H1 (cell line): ENCODE measurements at regions not wholly inside any gene's neighbourhood (a gene's known extent, or its start where the extent isn't known, plus 50 kb on each side); places are given as distances from the start of the nearest gene placed in this dataset.

Experiments used
- CTCF ChIA-PET: fragments of 300-600 bp; sonication (Branson Sonifier 250); formaldehyde crosslinking; loops from one replicate; lab custom pipeline; 2021; ENCODE audit not compliant: partially characterized antibody; lab: Charles Lee
- POLR2A ChIA-PET: fragments of 300-600 bp; sonication (Branson Sonifier 250); formaldehyde crosslinking; loops from one replicate; lab custom pipeline; 2021; ENCODE audit warnings: inconsistent platforms; ENCODE audit not compliant: partially characterized antibody; lab: Charles Lee
- DNase-seq, 2 experiments: peaks; one replicate each; pipeline versions ENCODE4 v3.0.0 to v3.0.0-alpha.2; 2010 to 2022; ENCODE audit warnings: low spot score in 2 of 2, low read depth in 1 of 2, mixed read lengths in 1 of 2
- FAIRE-seq: peaks from 2 replicates; lab custom pipeline; 2011; peaks lifted over from hg19 to GRCh38; lab: Jason Lieb, UNC
- H2AFZ ChIP-seq: 2 replicates; pipeline ENCODE4 v1.8.1; 2012; ENCODE audit warnings: low read length, inconsistent platforms
- H2AK5ac ChIP-seq: 2 replicates; pipeline ENCODE4 v1.6.1; 2013; ENCODE audit warnings: low read depth, low read length
- H2BK120ac ChIP-seq: replicated peaks from 2 replicates; pipeline ENCODE3; 2013; ENCODE audit warnings: low read depth, low read length, inconsistent platforms
- H2BK12ac ChIP-seq: 2 replicates; pipeline ENCODE4 v1.6.1; 2013; ENCODE audit warnings: low read depth, low read length
- H2BK15ac ChIP-seq: 2 replicates; pipeline ENCODE4 v1.6.1; 2013; ENCODE audit warnings: low read length
- H2BK20ac ChIP-seq: 2 replicates; pipeline ENCODE4 v1.6.1; 2013; ENCODE audit warnings: low read length
- H2BK5ac ChIP-seq: 2 replicates; pipeline ENCODE4 v1.6.1; 2013; ENCODE audit warnings: low read depth, low read length
- H3K14ac ChIP-seq: 2 replicates; pipeline ENCODE4 v1.6.1; 2013; ENCODE audit warnings: inconsistent platforms; ENCODE audit not compliant: insufficient read length
- H3K18ac ChIP-seq: 2 replicates; pipeline ENCODE4 v1.6.1; 2013; ENCODE audit warnings: low read length; ENCODE audit errors: extremely low read depth
- H3K23ac ChIP-seq: 2 replicates; pipeline ENCODE4 v1.6.1; 2013; ENCODE audit warnings: inconsistent platforms; ENCODE audit not compliant: insufficient read length
- H3K23me2 ChIP-seq: 2 replicates; pipeline ENCODE4 v1.6.1; 2013; ENCODE audit warnings: low read depth, low read length
- H3K27ac ChIP-seq: 2 replicates; pipeline ENCODE4 v1.6.1; 2011; ENCODE audit warnings: low read depth, low read length, inconsistent platforms
- H3K27me3 ChIP-seq, 4 experiments: replicated peaks in 1 of 4; 1 replicate in 1 of 4; 2 replicates in 3 of 4; pipeline versions ENCODE4 v1.6.1 to v1.8.1; 2011 to 2013; ENCODE audit warnings: low read length in 3 of 4, mild to moderate bottlenecking in 3 of 4, inconsistent platforms in 2 of 4, mixed read lengths in 2 of 4, moderate library complexity in 1 of 4; ENCODE audit not compliant: control insufficient read depth in 3 of 4, insufficient read depth in 3 of 4; ENCODE audit errors: extremely low read depth in 1 of 4
- H3K36me3 ChIP-seq, 4 experiments: 2 replicates each; pipeline versions ENCODE4 v1.6.1 to v1.8.1; 2011 to 2013; ENCODE audit warnings: mild to moderate bottlenecking in 4 of 4, low read length in 3 of 4, moderate library complexity in 2 of 4, control low read depth in 1 of 4, inconsistent platforms in 1 of 4; ENCODE audit not compliant: insufficient read depth in 4 of 4, control insufficient read depth in 2 of 4
- H3K4ac ChIP-seq: replicated peaks from 2 replicates; pipeline ENCODE3; 2013; ENCODE audit warnings: low read length, low read depth, mixed read lengths, inconsistent platforms; ENCODE audit not compliant: insufficient read length
- H3K4me1 ChIP-seq, 4 experiments: replicated peaks in 1 of 4; 1 replicate in 1 of 4; 2 replicates in 3 of 4; pipeline versions ENCODE4 v1.6.1 to v1.8.1; 2011 to 2013; ENCODE audit warnings: low read length in 3 of 4, inconsistent platforms in 2 of 4, mixed read lengths in 1 of 4; ENCODE audit not compliant: insufficient read depth in 4 of 4, control insufficient read depth in 3 of 4
- H3K4me2 ChIP-seq, 2 experiments: 2 replicates each; pipeline versions ENCODE4 v1.6.1 to v1.8.1; 2011 to 2013; ENCODE audit warnings: low read depth in 2 of 2, low read length in 2 of 2, control low read depth in 1 of 2, inconsistent platforms in 1 of 2, mild to moderate bottlenecking in 1 of 2; ENCODE audit not compliant: insufficient read depth in 1 of 2
- H3K4me3 ChIP-seq, 4 experiments: fragments of 200-600, 300-600 bp in 1 of 4; sonication (generic), shearing (Covaris generic), sonication (Bioruptor Twin) in 1 of 4; 2 replicates each; pipeline versions ENCODE4 v1.5.1 to v1.8.1; 2011 to 2016; ENCODE audit warnings: low read length in 4 of 4, low read depth in 3 of 4, control low read depth in 2 of 4, inconsistent platforms in 2 of 4, mild to moderate bottlenecking in 2 of 4, mixed read lengths in 1 of 4, moderate library complexity in 1 of 4; ENCODE audit not compliant: insufficient read depth in 2 of 4; ENCODE audit errors: extremely low read depth in 1 of 4
- H3K56ac ChIP-seq: replicated peaks from 2 replicates; pipeline ENCODE3; 2013; ENCODE audit warnings: low read depth, mild to moderate bottlenecking, mixed read lengths, low read length, inconsistent platforms; ENCODE audit not compliant: insufficient read length
- H3K79me1 ChIP-seq: 2 replicates; pipeline ENCODE4 v1.6.1; 2013; ENCODE audit warnings: low read depth, low read length, control low read depth
- H3K79me2 ChIP-seq, 2 experiments: 2 replicates each; pipeline versions ENCODE4 v1.6.1 to v1.8.1; 2012 to 2013; ENCODE audit warnings: low read length in 2 of 2, mild to moderate bottlenecking in 2 of 2, inconsistent platforms in 1 of 2; ENCODE audit not compliant: insufficient read depth in 2 of 2, control insufficient read depth in 1 of 2
- H3K9ac ChIP-seq, 4 experiments: replicated peaks in 1 of 4; 1 replicate in 1 of 4; 2 replicates in 3 of 4; pipeline versions ENCODE4 v1.6.1 to v1.8.1; 2011 to 2013; ENCODE audit warnings: low read depth in 3 of 4, low read length in 3 of 4, control low read depth in 2 of 4, mild to moderate bottlenecking in 2 of 4, moderate library complexity in 2 of 4, inconsistent platforms in 1 of 4; ENCODE audit errors: extremely low read depth in 1 of 4
- H3K9me3 ChIP-seq, 2 experiments: 2 replicates each; pipeline versions ENCODE4 v1.6.1 to v1.8.1; 2012 to 2013; ENCODE audit warnings: mild to moderate bottlenecking in 2 of 2, moderate library complexity in 2 of 2, control low read depth in 1 of 2, inconsistent platforms in 1 of 2, low read depth in 1 of 2, low read length in 1 of 2, mixed read lengths in 1 of 2; ENCODE audit not compliant: insufficient read depth in 2 of 2
- H4K20me1 ChIP-seq, 2 experiments: replicated peaks in 1 of 2; 2 replicates each; pipeline versions ENCODE3 to v1.8.1; 2011 to 2013; ENCODE audit warnings: inconsistent platforms in 2 of 2, low read length in 2 of 2, mild to moderate bottlenecking in 1 of 2; ENCODE audit not compliant: insufficient read depth in 2 of 2, control insufficient read depth in 1 of 2
- H4K5ac ChIP-seq: 2 replicates; pipeline ENCODE4 v1.6.1; 2013; ENCODE audit warnings: low read length, low read depth, mixed read lengths, inconsistent platforms; ENCODE audit not compliant: insufficient read length
- H4K8ac ChIP-seq: 2 replicates; pipeline ENCODE4 v1.8.0; 2013; ENCODE audit warnings: mild to moderate bottlenecking, moderate library complexity, low read length, inconsistent platforms; ENCODE audit not compliant: insufficient read depth; ENCODE audit errors: extremely low read depth
- H4K91ac ChIP-seq: replicated peaks from 2 replicates; pipeline ENCODE3; 2013; ENCODE audit warnings: low read length, mixed read lengths, inconsistent platforms; ENCODE audit not compliant: insufficient read length
- EP300 ChIP-seq, 2 experiments: IDR thresholded peaks; 1 replicate in 1 of 2; 2 replicates in 1 of 2; pipeline ENCODE4 v1.6.1; 2011 to 2012; ENCODE audit warnings: low read depth in 2 of 2, low read length in 2 of 2, mild to moderate bottlenecking in 2 of 2, borderline replicate concordance in 1 of 2, inconsistent platforms in 1 of 2, moderate library complexity in 1 of 2
- SP1 ChIP-seq: IDR thresholded peaks from 2 replicates; pipeline ENCODE4 v1.6.1; 2011; ENCODE audit warnings: low read depth, low read length
- WGBS, 2 experiments: shearing (Covaris generic) in 1 of 2; methylation state at CpG; one replicate each; pipeline versions ENCODE4 v1.1.6 to v1.1.7; 2013 to 2015; ENCODE audit warnings: low lambda C conversion rate in 2 of 2, mixed read lengths in 2 of 2, inconsistent platforms in 1 of 2, low coverage in 1 of 2, missing lambda C conversion rate in 1 of 2; ENCODE audit not compliant: insufficient replicate concordance in 2 of 2, insufficient coverage in 1 of 2, insufficient read length in 1 of 2; ENCODE audit errors: extremely low coverage in 1 of 2, missing lambda C conversion rate in 1 of 2; 5-methylcytosine and 5-hydroxymethylcytosine counted together

DNA sequence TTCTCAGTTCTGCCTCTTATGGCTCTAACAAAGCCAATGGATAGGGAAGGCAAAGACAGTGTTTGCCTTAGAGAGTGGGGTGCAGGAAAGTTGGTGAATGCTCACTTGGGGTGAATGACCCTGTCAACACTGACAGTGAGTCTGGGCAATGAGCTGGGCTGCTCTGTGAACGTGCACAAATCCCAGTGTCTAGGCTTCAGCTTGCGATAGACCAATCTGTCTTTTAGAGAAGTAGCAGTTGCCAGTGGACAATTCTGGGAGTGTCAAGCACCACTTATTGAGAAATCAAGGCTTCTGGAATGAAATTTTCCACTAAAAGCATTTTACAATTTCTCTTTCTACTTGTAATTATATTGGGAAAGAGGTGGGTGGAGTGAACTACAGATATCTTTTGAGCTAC, 141.4 kb downstream of the HERPUD2 start:
- CTCF ChIA-PET, result interaction anchor here (1.2 to 2.1 kb wide), 6 partner anchors 8 to 129 kb away, joined by 3 to 11 read pairs (median 6); no protein-coding TSS in a partner anchor
- no peak overlapping the region for H4K91ac ChIP-seq
- no peaks in the 10 kb centered on the region for H3K36me3 ChIP-seq
- H3K4me1 ChIP-seq, result 0 out of 7 replicates have a peak, but pooled peaks cover 0 to 2% (median 0%) of the 10 kb centered on the region in 4 experiments
- H3K23me2 ChIP-seq, result no peaks in the 10 kb centered on the region
- no peak overlapping the region for H2BK20ac ChIP-seq
- no peak overlapping the region for H3K4ac ChIP-seq
- 77% methylated on average over 2 of the region's 2 CpGs; no CpG with 5 or more reads in 1 of the 2 experiments for WGBS, 2 experiments
- no peak overlapping the region for H3K9ac ChIP-seq
- H3K27me3 ChIP-seq, result no peaks in the 10 kb centered on the region
- H3K4me2 ChIP-seq, result no peak overlapping the region
- DNase-seq, result no peak
- H3K9me3 ChIP-seq, result no peaks in the 10 kb centered on the region
- no peak overlapping the region for H4K5ac ChIP-seq
- no peak overlapping the region for H3K4me3 ChIP-seq
- no peaks in the 10 kb centered on the region for H3K79me1 ChIP-seq
- H2BK15ac ChIP-seq, result no peak overlapping the region
- H3K27ac ChIP-seq, result no peak overlapping the region
- TF ChIP-seq SP1, result no peak
- TF ChIP-seq EP300 (IDR thresholded peaks at IDR 0.05; ENCODE audit: borderline replicate concordance in 1 of 2, low read depth in 2 of 2, low read length in 2 of 2), result no peak
- no peak for FAIRE-seq
- H2AK5ac ChIP-seq, result no peak overlapping the region
- no peak overlapping the region for H2BK12ac ChIP-seq
- no peaks in the 10 kb centered on the region for H4K20me1 ChIP-seq
- no peak overlapping the region for H3K56ac ChIP-seq
- H3K18ac ChIP-seq, result no peak overlapping the region
- no peak overlapping the region for H2BK5ac ChIP-seq
- no peak overlapping the region for H3K23ac ChIP-seq
- no peak overlapping the region for H4K8ac ChIP-seq
- no peak overlapping the region for H2BK120ac ChIP-seq
- POLR2A ChIA-PET, result no interaction called here
- H3K14ac ChIP-seq, result no peak overlapping the region
- H3K79me2 ChIP-seq, result no peaks in the 10 kb centered on the region
- peak overlapping the region; percentile 51; the same call in 1 of the 2 replicates for H2AFZ ChIP-seq
